Keratinocyte (primary cell): ENCODE measurements at regions not wholly inside any gene's neighbourhood (a gene's known extent, or its start where the extent isn't known, plus 50 kb on each side); places are given as distances from the start of the nearest gene placed in this dataset.

Experiments
- DNase-seq: peaks from one replicate; pipeline ENCODE4 v3.0.0-alpha.2; 2011; ENCODE audit warnings: low read depth, missing footprints, low spot score
- FAIRE-seq: peaks from 2 replicates; lab custom pipeline; 2011; peaks lifted over from hg19 to GRCh38; lab: Jason Lieb, UNC
- H2AFZ ChIP-seq: 2 replicates; pipeline ENCODE4 v1.6.0; 2012; ENCODE audit warnings: low read length, control low read depth, inconsistent platforms; ENCODE audit not compliant: control insufficient read depth
- H3K27ac ChIP-seq: 2 replicates; pipeline ENCODE4 v1.5.1; 2011; ENCODE audit warnings: low read length; ENCODE audit not compliant: control insufficient read depth, insufficient read depth
- H3K27me3 ChIP-seq: 3 replicates; pipeline ENCODE4 v1.6.0; 2011; ENCODE audit warnings: low read length; ENCODE audit not compliant: control insufficient read depth, insufficient read depth; ENCODE audit errors: extremely low read depth
- H3K36me3 ChIP-seq, 2 experiments: 2 replicates in 1 of 2; 3 replicates in 1 of 2; pipeline ENCODE4 v1.5.1; 2011; ENCODE audit warnings: low read length in 2 of 2, mild to moderate bottlenecking in 1 of 2; ENCODE audit not compliant: control insufficient read depth in 2 of 2, insufficient read depth in 2 of 2; ENCODE audit errors: extremely low read depth in 1 of 2
- H3K4me1 ChIP-seq: 3 replicates; pipeline ENCODE4 v1.5.1; 2011; ENCODE audit warnings: low read length; ENCODE audit not compliant: control insufficient read depth, insufficient read depth; ENCODE audit errors: extremely low read depth
- H3K4me2 ChIP-seq: 3 replicates; pipeline ENCODE4 v1.6.0; 2011; ENCODE audit warnings: low read depth, low read length; ENCODE audit not compliant: control insufficient read depth, insufficient read depth; ENCODE audit errors: extremely low read depth
- H3K4me3 ChIP-seq, 3 experiments: fragments of 200-600 bp in 1 of 3; sonication (generic) in 1 of 3; 2 replicates in 2 of 3; 3 replicates in 1 of 3; pipeline ENCODE4 v1.5.1; 2011 to 2016; ENCODE audit warnings: low read length in 3 of 3, mild to moderate bottlenecking in 3 of 3, control low read depth in 2 of 3, inconsistent platforms in 1 of 3, low read depth in 1 of 3, mixed read lengths in 1 of 3, mixed run types in 1 of 3, moderate library complexity in 1 of 3; ENCODE audit not compliant: control insufficient read depth in 2 of 3, insufficient read depth in 2 of 3; ENCODE audit errors: extremely low read depth in 1 of 3
- H3K79me2 ChIP-seq: 2 replicates; pipeline ENCODE4 v1.6.0; 2012; ENCODE audit warnings: low read length; ENCODE audit not compliant: control insufficient read depth, insufficient read depth
- H3K9ac ChIP-seq: 3 replicates; pipeline ENCODE4 v1.6.0; 2011; ENCODE audit warnings: low read length; ENCODE audit not compliant: control insufficient read depth, insufficient read depth; ENCODE audit errors: extremely low read depth
- H3K9me1 ChIP-seq: 3 replicates; pipeline ENCODE4 v1.6.0; 2011; ENCODE audit warnings: low read length; ENCODE audit not compliant: control insufficient read depth, insufficient read depth; ENCODE audit errors: extremely low read depth
- H3K9me3 ChIP-seq: 2 replicates; pipeline ENCODE4 v1.5.1; 2012; ENCODE audit warnings: low read depth, low read length; ENCODE audit not compliant: control insufficient read depth
- H4K20me1 ChIP-seq: 3 replicates; pipeline ENCODE4 v1.6.0; 2011; ENCODE audit warnings: low read length; ENCODE audit not compliant: control insufficient read depth, insufficient read depth; ENCODE audit errors: extremely low read depth
- CTCF ChIP-seq, 3 experiments: IDR thresholded peaks in 1 of 3; conservative IDR thresholded peaks in 1 of 3; optimal IDR thresholded peaks in 1 of 3; 2 replicates in 2 of 3; 3 replicates in 1 of 3; pipeline versions ENCODE3 to v1.5.1; 2011; ENCODE audit warnings: low read length in 3 of 3, mild to moderate bottlenecking in 3 of 3, moderate library complexity in 2 of 3, control low read depth in 1 of 3, inconsistent platforms in 1 of 3; ENCODE audit not compliant: insufficient read depth in 2 of 3; ENCODE audit errors: extremely low read depth in 1 of 3
- EZH2 ChIP-seq: IDR thresholded peaks from one replicate; pipeline ENCODE4 v1.6.1; 2012; ENCODE audit warnings: inconsistent platforms, mild to moderate bottlenecking, low read length, moderate library complexity
- dilution Hi-C: fragments of 300-500 bp; cut with MboI; formaldehyde crosslinking; loops from one replicate; pipeline ENCODE4 v1.7.0; 2020; ENCODE audit warnings: low sequenced_read_pairs; ENCODE audit not compliant: extremely low pct_ligation_motif_present

DNA sequence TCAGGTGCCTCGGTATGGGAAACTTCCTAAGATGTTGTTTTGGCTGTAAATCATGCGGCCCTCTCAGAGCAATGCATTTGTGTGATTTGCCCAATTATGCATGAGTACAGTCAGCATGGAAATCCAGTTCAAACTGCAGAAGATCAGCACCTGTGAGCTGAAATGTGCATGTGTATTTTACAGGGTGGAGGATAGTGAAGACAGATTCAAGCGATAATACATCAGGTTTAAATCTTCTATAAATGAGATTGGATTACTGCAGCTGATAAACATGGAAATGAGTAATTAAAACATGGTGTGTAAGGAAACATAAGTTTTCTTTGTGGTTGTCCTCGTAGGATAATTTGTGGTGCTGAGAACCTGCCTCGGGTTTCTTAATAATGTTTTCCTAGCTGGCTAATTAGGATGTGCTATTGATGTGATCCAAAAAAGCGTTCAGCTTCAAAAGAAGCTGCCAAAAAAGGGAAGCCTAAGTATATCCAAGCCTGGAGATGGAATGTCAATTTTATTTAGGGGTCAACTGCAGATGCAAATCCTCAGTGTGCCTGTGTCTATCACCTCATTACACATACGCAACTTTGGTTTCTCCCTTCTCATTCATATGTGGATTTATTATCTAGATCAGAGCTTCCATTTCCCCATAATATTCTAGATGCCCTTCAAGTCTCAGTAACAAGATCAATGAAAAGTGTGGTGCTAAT lies 117.1 kb upstream of the CCDC28A start:
- Histone ChIP-seq H3K9me3 (no peaks in the 10 kb centered on the region), H3K27me3 (no peaks in the 10 kb centered on the region), H3K9me1 (peaks cover 2% of the 10 kb centered on the region), H2AFZ (no peak overlapping the region), H3K36me3 (no peaks in the 10 kb centered on the region), H3K4me2 (no peak overlapping the region), H3K4me1 (peaks cover 25% of the 10 kb centered on the region), H3K4me3 (no peak overlapping the region), H3K79me2 (peaks cover 69% of the 10 kb centered on the region), H3K27ac (peak overlapping the region; percentile 2), H3K9ac (no peak overlapping the region), H4K20me1 (peaks cover 2% of the 10 kb centered on the region)
- FAIRE-seq (no peak), DNase-seq (no peak)
- dilution Hi-C loops = no loop called here
- no peak for TF ChIP-seq CTCF (optimal IDR thresholded peaks at IDR 0.05 in 1 of 3, IDR thresholded peaks at IDR 0.05 in 1 of 3, conservative IDR thresholded peaks at IDR 0.05 in 1 of 3; ENCODE audit: extremely low read depth in 1 of 3, insufficient read depth in 2 of 3, low read length in 3 of 3)
- no peak for TF ChIP-seq EZH2

GRCh38 chr6:138657065-138657425 lies 116.5 kb upstream of the CCDC28A start:
- Histone ChIP-seq H3K9me3 (no peaks in the 10 kb centered on the region), H3K9me1 (peaks cover 2% of the 10 kb centered on the region), H4K20me1 (peaks cover 2% of the 10 kb centered on the region), H3K4me2 (no peak overlapping the region), H3K36me3 (no peaks in the 10 kb centered on the region), H3K79me2 (peaks cover 72% of the 10 kb centered on the region), H3K9ac (no peak overlapping the region), H3K4me3 (no peak overlapping the region), H3K4me1 (peaks cover 25% of the 10 kb centered on the region), H2AFZ (no peak overlapping the region), H3K27me3 (no peaks in the 10 kb centered on the region), H3K27ac (no peak overlapping the region)
- DNase-seq = no peak
- TF ChIP-seq EZH2 (no peak), CTCF (optimal IDR thresholded peaks at IDR 0.05 in 1 of 3, IDR thresholded peaks at IDR 0.05 in 1 of 3, conservative IDR thresholded peaks at IDR 0.05 in 1 of 3; ENCODE audit: extremely low read depth in 1 of 3, insufficient read depth in 2 of 3, low read length in 3 of 3) (no peak)
- dilution Hi-C loops = no loop called here
- no peak for FAIRE-seq
